Thoracic aorta (tissue), 2 donors: ENCODE measurements at regions not wholly inside any gene's neighbourhood (a gene's known extent, or its start where the extent isn't known, plus 50 kb on each side); places are given as distances from the start of the nearest gene placed in this dataset.
A peak's percentile ranks its signal among the peaks of the same experiment; 100 is the strongest.
"Not testable (repeated sequence)": the region's sequence is repeated elsewhere in the genome, so short reads cannot be mapped to it uniquely, and the experiment has no call there.

Experiments
- ATAC-seq: fragments of 150-250 bp; one replicate; pipeline ENCODE4 v1.8.0; 2017; ENCODE audit warnings: low read depth; ENCODE audit not compliant: insufficient number of reproducible peaks, low FRiP score
- DNase-seq: peaks from one replicate; pipeline ENCODE4 v3.0.0-alpha.2; 2020; ENCODE audit warnings: low spot score
- H3K27ac ChIP-seq, 2 donors: fragments of 200-600 bp; sonication (generic); 1 replicate in 1 of 2; 2 replicates in 1 of 2; pipeline ENCODE4 v1.5.1; 2016; ENCODE audit warnings: mild to moderate bottlenecking in 2 of 2, moderate library complexity in 2 of 2
- H3K27me3 ChIP-seq: fragments of 200-600 bp; sonication (generic); replicated peaks from 2 replicates; pipeline ENCODE4 v1.6.0; 2016; ENCODE audit warnings: mild to moderate bottlenecking; ENCODE audit not compliant: insufficient read depth
- H3K36me3 ChIP-seq: fragments of 200-600 bp; sonication (generic); one replicate; pipeline ENCODE4 v1.5.1; 2016
- H3K4me1 ChIP-seq, 2 donors: fragments of 200-600 bp; sonication (generic); 1 replicate in 1 of 2; 2 replicates in 1 of 2; pipeline versions ENCODE4 v1.5.1 to v1.6.0; 2016; ENCODE audit warnings: low read depth in 2 of 2, mild to moderate bottlenecking in 1 of 2; ENCODE audit not compliant: control insufficient read depth in 1 of 2
- H3K4me3 ChIP-seq: fragments of 200-600 bp; sonication (generic); 2 replicates; pipeline ENCODE4 v1.5.1; 2016; ENCODE audit warnings: mild to moderate bottlenecking
- H3K9me3 ChIP-seq: fragments of 200-600 bp; sonication (generic); 2 replicates; pipeline ENCODE4 v1.5.1; 2016
- TF ChIP-seq, protein P1 (sequence below): fragments of 200-600 bp; sonication (generic); IDR thresholded peaks from one replicate; pipeline ENCODE4 v1.5.1; 2019; ENCODE audit warnings: antibody characterized with exemption

DNA sequence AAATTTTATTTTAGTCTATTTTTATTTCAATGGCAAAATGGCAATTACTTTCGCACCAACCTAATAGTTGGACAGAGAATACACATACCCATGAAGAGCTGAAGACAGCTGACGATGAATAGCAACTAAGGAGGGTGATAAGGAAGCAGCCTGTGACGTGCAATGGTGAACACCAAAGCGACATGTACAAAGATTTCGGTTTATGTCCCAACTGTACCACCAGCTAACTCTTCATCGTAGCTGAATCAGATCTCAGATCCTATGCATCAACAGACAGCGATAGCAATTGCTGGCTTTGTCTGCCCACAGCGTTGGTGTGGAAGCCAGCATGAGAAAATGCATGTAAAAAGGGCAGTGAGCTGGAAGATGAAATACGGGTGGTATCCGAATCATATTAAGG is 130.6 kb upstream of the ANKH start:
- Histone ChIP-seq H3K27me3 (no peaks in the 10 kb centered on the region), H3K9me3 (no peaks in the 10 kb centered on the region), H3K4me3 (no peak overlapping the region), H3K36me3 (no peaks in the 10 kb centered on the region), H3K4me1 (peaks cover 6 to 16% of the 10 kb centered on the region in 2 donors), H3K27ac (no peak overlapping the region)
- ATAC-seq (no peak), DNase-seq (no peak)
- TF ChIP-seq, protein P1, sequence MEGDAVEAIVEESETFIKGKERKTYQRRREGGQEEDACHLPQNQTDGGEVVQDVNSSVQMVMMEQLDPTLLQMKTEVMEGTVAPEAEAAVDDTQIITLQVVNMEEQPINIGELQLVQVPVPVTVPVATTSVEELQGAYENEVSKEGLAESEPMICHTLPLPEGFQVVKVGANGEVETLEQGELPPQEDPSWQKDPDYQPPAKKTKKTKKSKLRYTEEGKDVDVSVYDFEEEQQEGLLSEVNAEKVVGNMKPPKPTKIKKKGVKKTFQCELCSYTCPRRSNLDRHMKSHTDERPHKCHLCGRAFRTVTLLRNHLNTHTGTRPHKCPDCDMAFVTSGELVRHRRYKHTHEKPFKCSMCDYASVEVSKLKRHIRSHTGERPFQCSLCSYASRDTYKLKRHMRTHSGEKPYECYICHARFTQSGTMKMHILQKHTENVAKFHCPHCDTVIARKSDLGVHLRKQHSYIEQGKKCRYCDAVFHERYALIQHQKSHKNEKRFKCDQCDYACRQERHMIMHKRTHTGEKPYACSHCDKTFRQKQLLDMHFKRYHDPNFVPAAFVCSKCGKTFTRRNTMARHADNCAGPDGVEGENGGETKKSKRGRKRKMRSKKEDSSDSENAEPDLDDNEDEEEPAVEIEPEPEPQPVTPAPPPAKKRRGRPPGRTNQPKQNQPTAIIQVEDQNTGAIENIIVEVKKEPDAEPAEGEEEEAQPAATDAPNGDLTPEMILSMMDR, result no peak

DNA sequence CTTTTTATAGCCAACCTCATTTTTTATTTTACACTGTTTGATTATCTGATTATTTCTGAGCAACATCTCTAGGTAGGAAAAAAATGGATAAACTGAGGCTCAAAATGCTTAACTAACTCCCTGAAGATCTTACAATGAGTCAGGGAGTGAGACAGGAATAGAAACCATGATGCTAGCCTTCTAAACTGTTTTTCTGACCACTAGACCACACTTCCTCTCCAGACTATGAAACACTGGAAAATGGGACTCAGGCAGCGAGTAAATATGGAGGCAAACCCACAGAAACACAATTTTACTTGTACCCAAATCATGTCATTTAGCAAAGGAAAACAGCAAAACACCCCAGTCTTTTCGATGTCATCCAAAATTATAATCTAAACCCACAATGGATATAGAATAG is 129.9 kb upstream of the ANKH start:
- no peak for ATAC-seq
- H3K4me1 ChIP-seq, result peaks cover 0 to 10% of the 10 kb centered on the region in 2 donors

DNA sequence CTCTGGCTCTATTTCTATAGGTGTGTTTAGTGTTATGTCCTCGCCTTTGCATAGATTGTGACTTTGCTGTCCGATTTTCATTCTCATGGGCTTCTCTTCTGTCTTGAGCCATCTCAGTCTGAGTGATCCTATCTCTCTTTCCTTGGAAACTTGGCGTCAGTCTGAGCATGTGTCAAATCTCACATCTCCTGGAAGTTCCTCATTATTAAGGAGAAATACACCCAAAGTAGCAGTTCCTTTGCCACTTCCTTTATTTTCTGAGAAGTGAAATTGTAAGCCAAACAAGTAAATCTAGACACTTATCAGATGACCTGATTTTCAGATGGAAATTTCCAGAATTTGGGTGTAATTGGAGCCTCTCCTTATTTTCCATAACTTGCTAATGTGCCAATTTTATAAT is 126.9 kb upstream of the ANKH start:
- Histone ChIP-seq H3K4me3 (no peak overlapping the region), H3K4me1 (peaks cover 0 to under 1% of the 10 kb centered on the region in 2 donors), H3K27me3 (no peaks in the 10 kb centered on the region), H3K27ac (no peak overlapping the region), H3K9me3 (no peaks in the 10 kb centered on the region), H3K36me3 (no peaks in the 10 kb centered on the region)
- DNase-seq, result no peak
- no peak for ATAC-seq
- TF ChIP-seq, protein P1, result no peak

More for the DNA sequence above, 129.9 kb upstream of the ANKH start:
- TF ChIP-seq, protein P1, result no peak
- no peak overlapping the region for H3K4me3 ChIP-seq
- no peaks in the 10 kb centered on the region for H3K36me3 ChIP-seq
- no peaks in the 10 kb centered on the region for H3K9me3 ChIP-seq
- H3K27me3 ChIP-seq, result no peaks in the 10 kb centered on the region
- no peak overlapping the region for H3K27ac ChIP-seq
- no peak for DNase-seq

DNA sequence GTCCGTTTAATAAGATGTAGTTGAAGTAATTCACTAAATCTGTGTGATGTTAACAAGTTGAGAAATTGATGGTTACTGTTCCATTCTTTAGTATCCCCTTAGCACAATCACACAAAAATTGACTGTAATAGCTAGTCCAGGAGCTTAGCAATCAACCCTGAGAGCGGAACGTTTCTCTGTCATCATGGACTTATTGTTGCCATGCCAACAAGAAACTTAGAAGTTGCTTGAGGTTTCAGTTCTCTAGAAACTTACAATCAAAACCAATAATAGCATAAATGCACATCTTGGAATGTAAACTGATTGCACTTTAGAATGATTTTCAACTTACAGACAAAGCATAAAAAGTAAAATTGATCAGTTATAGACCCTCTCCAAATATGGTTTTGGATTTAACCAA is 125.4 kb upstream of the ANKH start:
- DNase-seq, result no peak
- no peaks in the 10 kb centered on the region for H3K4me1 ChIP-seq
- H3K36me3 ChIP-seq, result no peaks in the 10 kb centered on the region
- no peak overlapping the region for H3K4me3 ChIP-seq
- H3K9me3 ChIP-seq, result no peaks in the 10 kb centered on the region
- TF ChIP-seq, protein P1, result no peak
- ATAC-seq, result no peak
- no peak overlapping the region for H3K27ac ChIP-seq
- no peaks in the 10 kb centered on the region for H3K27me3 ChIP-seq

DNA sequence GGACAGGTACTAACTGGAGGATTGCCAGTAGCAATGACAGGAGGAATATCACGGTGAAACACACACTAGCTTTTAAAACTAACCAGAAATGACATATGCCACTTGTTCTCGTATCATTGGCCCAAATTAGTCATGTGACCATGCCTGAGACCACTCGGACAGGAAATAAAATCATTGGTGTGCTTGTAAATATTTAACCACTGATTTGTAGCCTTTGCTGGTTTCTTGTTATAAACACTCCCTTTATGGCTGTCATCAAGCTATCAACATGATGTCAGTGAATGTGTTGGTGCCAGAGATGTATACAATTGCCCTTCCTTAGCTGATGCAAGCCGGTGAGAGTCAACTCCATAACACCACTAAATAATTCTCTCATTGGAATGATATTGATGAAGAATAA is 123.7 kb upstream of the ANKH start:
- H3K27me3 ChIP-seq, result no peaks in the 10 kb centered on the region
- no peak for DNase-seq
- H3K4me3 ChIP-seq, result no peak overlapping the region
- no peak overlapping the region for H3K27ac ChIP-seq
- H3K4me1 ChIP-seq, result no peaks in the 10 kb centered on the region
- ATAC-seq, result no peak
- TF ChIP-seq, protein P1, result no peak
- no peaks in the 10 kb centered on the region for H3K9me3 ChIP-seq
- no peaks in the 10 kb centered on the region for H3K36me3 ChIP-seq

DNA sequence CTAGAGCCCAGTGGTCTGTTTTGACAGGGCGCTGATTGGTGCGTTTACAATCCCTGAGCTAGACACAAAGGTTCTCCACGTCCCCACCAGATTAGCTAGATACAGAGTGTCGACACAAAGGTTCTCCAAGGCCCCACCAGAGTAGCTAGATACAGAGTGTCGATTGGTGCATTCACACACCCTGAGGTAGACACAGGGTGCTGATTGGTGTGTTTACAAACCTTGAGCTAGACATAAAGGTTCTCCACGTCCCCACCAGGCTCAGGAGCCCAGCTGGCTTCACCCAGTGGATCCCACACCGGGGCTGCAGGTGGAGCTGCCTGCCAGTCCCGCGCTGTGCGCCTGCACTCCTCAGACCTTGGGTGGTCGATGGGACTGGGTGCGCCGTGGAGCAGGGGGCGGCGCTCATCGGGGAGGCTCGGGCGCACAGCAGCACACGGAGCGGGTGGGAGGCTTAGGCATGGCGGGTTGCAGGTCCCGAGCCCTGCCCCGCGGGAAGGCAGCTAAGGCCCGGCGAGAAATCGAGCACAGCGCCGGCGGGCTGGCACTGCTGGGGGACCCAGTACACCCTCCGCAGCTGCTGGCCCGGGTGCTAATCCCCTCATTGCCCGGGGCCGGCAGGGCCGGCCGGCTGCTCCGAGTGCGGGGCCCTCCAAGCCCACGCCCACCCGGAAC is 122.0 kb upstream of the ANKH start:
- H3K27ac ChIP-seq, result peak overlapping the region in 1 of 2 donors; percentile 22
- not testable (repeated sequence) for H3K4me1 ChIP-seq, ATAC-seq, DNase-seq, H3K27me3 ChIP-seq, H3K9me3 ChIP-seq, H3K36me3 ChIP-seq
- peak overlapping the region; percentile 70 for H3K4me3 ChIP-seq

DNA sequence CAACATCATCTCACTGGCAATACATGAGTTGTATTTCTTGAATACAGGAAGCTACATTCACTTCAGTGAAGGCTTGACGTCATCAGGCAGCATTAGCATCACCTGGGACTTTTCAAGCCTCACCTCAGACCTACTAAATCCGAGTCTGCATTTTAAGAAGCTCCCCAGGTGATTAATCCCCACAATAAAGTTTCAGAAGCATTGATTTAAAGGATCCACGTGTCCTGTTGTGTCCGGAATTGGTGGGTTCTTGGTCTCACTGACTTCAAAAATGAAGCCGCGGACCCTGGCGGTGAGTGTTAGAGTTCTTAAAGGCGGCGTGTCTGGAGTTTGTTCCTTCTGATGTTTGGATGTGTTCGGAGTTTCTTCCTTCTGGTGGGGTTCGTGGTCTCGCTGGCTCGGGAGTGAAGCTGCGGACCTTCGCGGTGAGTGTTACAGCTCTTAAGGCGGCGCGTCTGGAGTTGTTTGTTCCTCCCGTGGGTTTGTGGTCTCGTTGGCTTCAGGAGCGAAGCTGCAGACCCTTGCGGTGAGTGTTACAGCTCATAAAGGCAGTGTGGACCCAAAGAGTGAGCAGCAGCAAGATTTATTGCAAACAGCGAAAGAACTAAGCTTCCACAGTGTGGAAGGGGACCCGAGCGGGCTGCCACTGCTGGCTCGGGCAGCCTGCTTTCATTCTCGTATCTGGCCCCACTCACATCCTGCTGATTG is 121.3 kb upstream of the ANKH start:
- not testable (repeated sequence) for H3K4me1 ChIP-seq, ATAC-seq
- peak overlapping the region in 1 of 2 donors; percentile 22 for H3K27ac ChIP-seq

More for the DNA sequence above, 121.3 kb upstream of the ANKH start:
- H3K27me3 ChIP-seq, DNase-seq, H3K36me3 ChIP-seq, H3K9me3 ChIP-seq: not testable (repeated sequence)
- peak overlapping the region; percentile 70 for H3K4me3 ChIP-seq
